DND-41 (cell line): ENCODE measurements at regions not wholly inside any gene's neighbourhood (a gene's known extent, or its start where the extent isn't known, plus 50 kb on each side); places are given as distances from the start of the nearest gene placed in this dataset.

Experiments used
- ATAC-seq: fragments of 200-7000 bp; cut with Tn5 transposase; 3 replicates; pipeline ENCODE4 v1.9.1; 2021; ENCODE audit warnings: low read depth; ENCODE audit not compliant: insufficient read depth
- DNase-seq: peaks from one replicate; pipeline ENCODE4 v3.0.0-alpha.2; 2020
- H2AFZ ChIP-seq: 2 replicates; pipeline ENCODE4 v1.6.0; 2012; ENCODE audit warnings: low read depth, low read length
- H3K27ac ChIP-seq: 2 replicates; pipeline ENCODE4 v1.5.1; 2012; ENCODE audit warnings: low read length, inconsistent platforms
- H3K27me3 ChIP-seq: fragments of 200-600 bp; sonication (generic); 2 replicates; pipeline ENCODE4 v1.6.0; 2012; ENCODE audit warnings: low read length, mild to moderate bottlenecking, inconsistent platforms; ENCODE audit not compliant: insufficient read depth, poor library complexity
- H3K36me3 ChIP-seq: 2 replicates; pipeline ENCODE4 v1.5.1; 2012; ENCODE audit warnings: low read length, inconsistent platforms; ENCODE audit not compliant: insufficient read depth
- H3K4me1 ChIP-seq: 2 replicates; pipeline ENCODE4 v1.5.1; 2012; ENCODE audit warnings: mild to moderate bottlenecking, low read length; ENCODE audit not compliant: insufficient read depth
- H3K4me2 ChIP-seq: 2 replicates; pipeline ENCODE4 v1.6.0; 2012; ENCODE audit warnings: mild to moderate bottlenecking, moderate library complexity, low read length, inconsistent platforms; ENCODE audit not compliant: insufficient read depth
- H3K4me3 ChIP-seq, 2 experiments: fragments of 200-600 bp in 1 of 2; shearing (Covaris generic) in 1 of 2; 2 replicates each; pipeline ENCODE4 v1.5.1; 2012 to 2016; ENCODE audit warnings: inconsistent platforms in 2 of 2, low read length in 2 of 2, mild to moderate bottlenecking in 2 of 2, low read depth in 1 of 2, moderate library complexity in 1 of 2
- H3K79me2 ChIP-seq: 2 replicates; pipeline ENCODE4 v1.6.0; 2012; ENCODE audit warnings: low read length, inconsistent platforms; ENCODE audit not compliant: insufficient read depth
- H3K9ac ChIP-seq: 2 replicates; pipeline ENCODE4 v1.6.0; 2012; ENCODE audit warnings: low read depth, mild to moderate bottlenecking, inconsistent platforms, low read length, moderate library complexity
- H3K9me3 ChIP-seq: 2 replicates; pipeline ENCODE4 v1.5.1; 2012; ENCODE audit warnings: low read length, moderate library complexity, mild to moderate bottlenecking, inconsistent platforms; ENCODE audit not compliant: insufficient read depth, severe bottlenecking
- H4K20me1 ChIP-seq: 2 replicates; pipeline ENCODE4 v1.6.0; 2012; ENCODE audit warnings: low read length; ENCODE audit not compliant: insufficient read depth
- CTCF ChIP-seq: IDR thresholded peaks from 2 replicates; pipeline ENCODE4 v1.5.1; 2012; ENCODE audit warnings: borderline replicate concordance, low read length, moderate library complexity, mild to moderate bottlenecking; ENCODE audit not compliant: poor library complexity, severe bottlenecking; ENCODE audit errors: extremely low read depth
- EZH2 ChIP-seq: IDR thresholded peaks from 3 replicates; pipeline ENCODE4 v1.6.1; 2012; ENCODE audit warnings: borderline replicate concordance, low read depth, mild to moderate bottlenecking, moderate library complexity, low read length, inconsistent platforms; ENCODE audit not compliant: severe bottlenecking

- peaks cover 7% of the 10 kb centered on the region; the same call in 1 of the 2 replicates for H4K20me1 ChIP-seq
- H3K9ac ChIP-seq, result no peak overlapping the region
- H3K9me3 ChIP-seq, result no peaks in the 10 kb centered on the region
- no peak overlapping the region for H3K27ac ChIP-seq
- no peak overlapping the region for H3K4me2 ChIP-seq
- ATAC-seq (no peak), DNase-seq (no peak)
- H2AFZ ChIP-seq, result no peak overlapping the region
- H3K27me3 ChIP-seq, result no peaks in the 10 kb centered on the region
- H3K4me1 ChIP-seq, result no peaks in the 10 kb centered on the region
- TF ChIP-seq CTCF (no peak), EZH2 (no peak)
- H3K4me3 ChIP-seq, result no peak overlapping the region
- H3K36me3 ChIP-seq, result no peaks in the 10 kb centered on the region
- H3K79me2 ChIP-seq, result no peaks in the 10 kb centered on the region
Observed at GRCh38 chr1:2880086-2880485, 78.6 kb upstream of the TTC34 start.

- no peaks in the 10 kb centered on the region for H3K4me1 ChIP-seq
- ATAC-seq (no peak), DNase-seq (no peak)
- no peak overlapping the region for H3K4me2 ChIP-seq
- no peak overlapping the region for H2AFZ ChIP-seq
- no peak overlapping the region for H3K27ac ChIP-seq
- no peaks in the 10 kb centered on the region for H3K79me2 ChIP-seq
- H3K9me3 ChIP-seq, result no peaks in the 10 kb centered on the region
- H3K27me3 ChIP-seq, result no peaks in the 10 kb centered on the region
- TF ChIP-seq CTCF, result no peak
- TF ChIP-seq EZH2, result no peak
- H3K9ac ChIP-seq, result no peak overlapping the region
- H4K20me1 ChIP-seq, result peaks cover 7% of the 10 kb centered on the region; the same call in 1 of the 2 replicates
- no peaks in the 10 kb centered on the region for H3K36me3 ChIP-seq
- H3K4me3 ChIP-seq, result no peak overlapping the region
Observed at GRCh38 chr1:2880812-2881295, 79.4 kb upstream of the TTC34 start.

- no peak overlapping the region for H3K4me2 ChIP-seq
- H3K9ac ChIP-seq, result no peak overlapping the region
- H3K79me2 ChIP-seq, result no peaks in the 10 kb centered on the region
- no peak overlapping the region for H2AFZ ChIP-seq
- H3K36me3 ChIP-seq, result no peaks in the 10 kb centered on the region
- ATAC-seq (no peak), DNase-seq (no peak)
- H4K20me1 ChIP-seq, result peaks cover 5% of the 10 kb centered on the region; the same call in 1 of the 2 replicates
- no peaks in the 10 kb centered on the region for H3K4me1 ChIP-seq
- H3K4me3 ChIP-seq, result no peak overlapping the region
- no peaks in the 10 kb centered on the region for H3K9me3 ChIP-seq
- TF ChIP-seq CTCF, result no peak
- TF ChIP-seq EZH2, result no peak
- H3K27me3 ChIP-seq, result no peaks in the 10 kb centered on the region
- H3K27ac ChIP-seq, result no peak overlapping the region
Observed at GRCh38 chr1:2881556-2881955, 80.1 kb upstream of the TTC34 start.
